ENCODE measurements at regions not wholly inside any gene's neighbourhood (a gene's known extent, or its start where the extent isn't known, plus 50 kb on each side); places are given as distances from the start of the nearest gene placed in this dataset.

DNA sequence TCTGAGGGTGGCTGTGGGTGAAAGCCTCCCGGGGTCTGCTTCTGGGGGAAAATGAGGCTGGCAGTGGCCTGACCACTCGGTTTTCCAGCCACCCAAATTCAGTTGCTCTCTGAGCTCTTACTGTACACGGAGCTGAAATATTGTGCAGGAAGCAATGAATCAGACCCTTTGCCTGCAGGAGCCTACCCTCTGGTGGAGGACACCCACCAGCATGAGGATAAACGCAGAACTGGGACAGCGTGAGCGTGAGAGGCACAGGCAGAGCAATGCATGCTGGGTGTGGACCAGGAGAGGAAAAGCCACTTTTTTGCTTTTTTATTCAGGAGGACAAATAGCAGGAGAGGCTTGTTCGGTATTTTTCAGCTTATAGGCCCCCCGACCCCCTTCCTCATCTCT is 298.0 kb downstream of the QKI start:
- no peak overlapping the region for H3K4me3 ChIP-seq (ENCODE audit: low read length)
- no peaks in the 10 kb centered on the region for H3K9me2 ChIP-seq (replicated peaks; ENCODE audit: insufficient read depth, low read length)
- no peaks in the 10 kb centered on the region for H4K20me1 ChIP-seq (ENCODE audit: insufficient read depth, low read length)
- no peaks in the 10 kb centered on the region for H3K36me3 ChIP-seq (replicated peaks; ENCODE audit: insufficient read depth, low read length)
- no peaks in the 10 kb centered on the region for H3K9me3 ChIP-seq (replicated peaks; ENCODE audit: insufficient read depth, low read length)
- no peaks in the 10 kb centered on the region for H3K4me1 ChIP-seq (ENCODE audit: low read length)
- DNase-seq, result no peak
- H3K4me2 ChIP-seq (ENCODE audit: low read depth, low read length), result no peak overlapping the region
- no peak overlapping the region for H3K27ac ChIP-seq (ENCODE audit: low read length)
- H2AFZ ChIP-seq (ENCODE audit: low read length), result no peak overlapping the region
- H3F3A ChIP-seq (ENCODE audit: insufficient read depth, low read length), result no peaks in the 10 kb centered on the region
- no peak for TF ChIP-seq EZH2phosphoT487 (IDR thresholded peaks at IDR 0.05; ENCODE audit: low read length)
- TF ChIP-seq, protein P1, sequence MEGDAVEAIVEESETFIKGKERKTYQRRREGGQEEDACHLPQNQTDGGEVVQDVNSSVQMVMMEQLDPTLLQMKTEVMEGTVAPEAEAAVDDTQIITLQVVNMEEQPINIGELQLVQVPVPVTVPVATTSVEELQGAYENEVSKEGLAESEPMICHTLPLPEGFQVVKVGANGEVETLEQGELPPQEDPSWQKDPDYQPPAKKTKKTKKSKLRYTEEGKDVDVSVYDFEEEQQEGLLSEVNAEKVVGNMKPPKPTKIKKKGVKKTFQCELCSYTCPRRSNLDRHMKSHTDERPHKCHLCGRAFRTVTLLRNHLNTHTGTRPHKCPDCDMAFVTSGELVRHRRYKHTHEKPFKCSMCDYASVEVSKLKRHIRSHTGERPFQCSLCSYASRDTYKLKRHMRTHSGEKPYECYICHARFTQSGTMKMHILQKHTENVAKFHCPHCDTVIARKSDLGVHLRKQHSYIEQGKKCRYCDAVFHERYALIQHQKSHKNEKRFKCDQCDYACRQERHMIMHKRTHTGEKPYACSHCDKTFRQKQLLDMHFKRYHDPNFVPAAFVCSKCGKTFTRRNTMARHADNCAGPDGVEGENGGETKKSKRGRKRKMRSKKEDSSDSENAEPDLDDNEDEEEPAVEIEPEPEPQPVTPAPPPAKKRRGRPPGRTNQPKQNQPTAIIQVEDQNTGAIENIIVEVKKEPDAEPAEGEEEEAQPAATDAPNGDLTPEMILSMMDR (IDR thresholded peaks at IDR 0.05; ENCODE audit: low read length), result no peak
- no peak for TF ChIP-seq EZH2 (optimal IDR thresholded peaks at IDR 0.05; ENCODE audit: low read depth, low read length)
- H3K27me3 ChIP-seq (replicated peaks; ENCODE audit: insufficient read depth, low read length), result no peaks in the 10 kb centered on the region
- no peaks in the 10 kb centered on the region for H3K79me2 ChIP-seq (ENCODE audit: low read length)
- H3K9ac ChIP-seq (ENCODE audit: low read length), result no peak overlapping the region

DNA sequence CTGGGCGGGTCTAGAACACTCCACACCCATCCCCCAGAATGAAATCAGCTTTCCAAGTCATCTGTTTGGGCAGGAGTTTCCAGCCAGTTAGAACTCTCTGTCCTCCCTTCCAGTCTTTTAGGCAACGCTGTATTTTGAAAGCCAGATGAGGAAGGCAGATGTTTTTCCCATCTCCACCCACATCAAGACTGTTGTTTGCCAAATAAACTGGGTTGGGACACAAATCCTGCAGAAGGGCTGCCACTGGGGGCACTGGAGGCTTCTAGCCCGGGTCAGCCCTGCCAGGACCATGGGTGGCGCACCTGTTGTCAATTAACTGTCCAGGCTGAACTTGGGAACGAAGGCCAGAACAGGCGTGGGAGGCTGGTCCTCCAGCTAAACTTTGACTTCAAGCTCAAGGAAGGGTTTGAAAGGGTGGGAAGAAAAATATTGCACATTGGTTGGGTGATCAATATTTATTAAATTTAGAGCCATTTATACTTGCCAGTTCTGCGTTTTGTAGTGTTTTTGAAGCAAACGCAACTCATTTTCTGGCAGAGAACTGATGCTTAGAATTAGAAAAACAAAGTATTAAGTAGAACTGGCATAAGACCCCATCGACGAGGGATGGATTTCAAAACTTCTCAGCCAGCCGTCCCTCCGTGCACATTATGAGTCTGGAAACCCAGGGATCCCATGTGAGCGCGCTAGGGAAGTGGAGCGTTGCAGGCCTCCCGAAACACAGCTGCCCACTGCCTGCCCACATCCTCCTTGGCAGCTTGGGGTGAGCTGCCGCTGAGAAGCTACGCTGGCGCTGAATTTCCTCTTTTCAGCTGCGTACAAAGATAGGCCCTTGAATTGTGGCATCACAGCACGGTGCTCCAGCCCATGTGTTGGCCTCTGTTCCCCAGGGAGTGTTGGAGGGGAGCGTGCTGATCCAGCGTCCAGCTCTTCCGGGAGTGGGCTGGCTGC is 297.4 kb downstream of the QKI start:
- no peaks in the 10 kb centered on the region for H3F3A ChIP-seq (ENCODE audit: insufficient read depth, low read length)
- no peak overlapping the region for H3K4me2 ChIP-seq (ENCODE audit: low read depth, low read length)
- no peaks in the 10 kb centered on the region for H3K79me2 ChIP-seq (ENCODE audit: low read length)
- no peaks in the 10 kb centered on the region for H4K20me1 ChIP-seq (ENCODE audit: insufficient read depth, low read length)
- H3K4me3 ChIP-seq (ENCODE audit: low read length), result no peak overlapping the region
- no peaks in the 10 kb centered on the region for H3K9me2 ChIP-seq (replicated peaks; ENCODE audit: insufficient read depth, low read length)
- no peak overlapping the region for H3K27ac ChIP-seq (ENCODE audit: low read length)
- H3K9me3 ChIP-seq (replicated peaks; ENCODE audit: insufficient read depth, low read length), result no peaks in the 10 kb centered on the region
- no peaks in the 10 kb centered on the region for H3K4me1 ChIP-seq (ENCODE audit: low read length)
- no peaks in the 10 kb centered on the region for H3K27me3 ChIP-seq (replicated peaks; ENCODE audit: insufficient read depth, low read length)
- no peak overlapping the region for H3K9ac ChIP-seq (ENCODE audit: low read length)
- no peaks in the 10 kb centered on the region for H3K36me3 ChIP-seq (replicated peaks; ENCODE audit: insufficient read depth, low read length)
- no peak for DNase-seq
- TF ChIP-seq EZH2phosphoT487 (IDR thresholded peaks at IDR 0.05; ENCODE audit: low read length), result no peak
- TF ChIP-seq, protein P1 (IDR thresholded peaks at IDR 0.05; ENCODE audit: low read length), result no peak
- no peak for TF ChIP-seq EZH2 (optimal IDR thresholded peaks at IDR 0.05; ENCODE audit: low read depth, low read length)
- H2AFZ ChIP-seq (ENCODE audit: low read length), result no peak overlapping the region

DNA sequence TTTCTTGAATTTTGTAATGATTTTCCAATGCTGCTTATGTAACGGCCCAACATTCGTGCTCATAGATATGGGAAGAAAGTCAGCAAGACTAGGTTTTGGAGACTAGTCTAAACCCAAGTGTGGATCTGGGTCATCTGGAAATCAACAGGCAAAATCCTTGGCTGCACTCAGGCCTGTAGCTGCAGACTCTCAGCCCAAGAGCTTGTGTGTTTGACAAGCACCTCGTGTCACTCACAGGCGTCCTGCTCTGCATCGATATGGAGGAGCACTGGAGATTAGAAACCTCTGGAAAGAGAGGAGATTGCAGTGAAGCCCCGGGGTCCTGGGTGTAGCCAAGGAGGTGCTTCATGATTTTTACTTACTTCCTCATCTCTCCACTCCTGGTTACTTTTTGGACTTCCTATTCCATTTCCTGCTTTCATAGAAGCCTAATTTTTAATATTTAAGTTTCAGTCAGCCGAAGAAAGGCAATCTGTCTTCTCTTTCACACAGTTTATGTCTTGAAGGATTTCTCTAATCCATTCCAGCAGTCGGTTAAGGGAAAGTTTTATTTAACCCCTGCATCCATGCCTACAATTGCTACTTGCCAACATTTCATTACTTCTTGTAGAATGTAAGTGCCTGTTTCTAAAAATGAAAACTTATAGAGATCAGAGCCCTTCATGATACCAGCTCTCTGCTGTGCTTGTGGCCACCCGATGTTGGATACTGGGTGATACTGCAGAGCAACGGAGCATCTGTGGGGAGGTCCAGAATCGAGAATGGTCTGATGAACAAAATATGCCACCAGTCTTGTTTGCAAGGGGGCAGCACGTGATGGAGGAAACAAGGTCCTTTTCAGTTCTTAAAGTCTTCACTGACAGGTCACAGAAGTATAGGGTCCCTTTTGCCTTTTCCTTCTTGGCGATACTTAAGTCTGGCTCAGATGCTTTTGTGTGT is 296.3 kb downstream of the QKI start:
- Histone ChIP-seq H3K79me2 (ENCODE audit: low read length) (no peaks in the 10 kb centered on the region), H3K9me2 (replicated peaks; ENCODE audit: insufficient read depth, low read length) (no peaks in the 10 kb centered on the region), H4K20me1 (ENCODE audit: insufficient read depth, low read length) (no peaks in the 10 kb centered on the region), H3K9ac (ENCODE audit: low read length) (no peak overlapping the region), H3K4me1 (ENCODE audit: low read length) (peaks cover 9% of the 10 kb centered on the region; the same call in 1 of the 2 replicates), H3F3A (ENCODE audit: insufficient read depth, low read length) (no peaks in the 10 kb centered on the region), H3K36me3 (replicated peaks; ENCODE audit: insufficient read depth, low read length) (no peaks in the 10 kb centered on the region), H3K27me3 (replicated peaks; ENCODE audit: insufficient read depth, low read length) (no peaks in the 10 kb centered on the region), H3K9me3 (replicated peaks; ENCODE audit: insufficient read depth, low read length) (no peaks in the 10 kb centered on the region), H2AFZ (ENCODE audit: low read length) (no peak overlapping the region), H3K4me3 (ENCODE audit: low read length) (no peak overlapping the region), H3K27ac (ENCODE audit: low read length) (no peak overlapping the region), H3K4me2 (ENCODE audit: low read depth, low read length) (no peak overlapping the region)
- TF ChIP-seq, protein P1 (IDR thresholded peaks at IDR 0.05; ENCODE audit: low read length), result no peak
- TF ChIP-seq EZH2 (optimal IDR thresholded peaks at IDR 0.05; ENCODE audit: low read depth, low read length) (no peak), EZH2phosphoT487 (IDR thresholded peaks at IDR 0.05; ENCODE audit: low read length) (no peak)
- no peak for DNase-seq

Measured in MM.1S (cell line).